Sigmoid colon (tissue), 4 donors: ENCODE measurements at regions not wholly inside any gene's neighbourhood (a gene's known extent, or its start where the extent isn't known, plus 50 kb on each side); places are given as distances from the start of the nearest gene placed in this dataset.

ENCODE experiments used
- EP300 ChIP-seq, 4 donors: sonication (generic); formaldehyde crosslinking; IDR thresholded peaks; one replicate each; pipeline ENCODE4 v1.6.1; 2017; ENCODE audit warnings: antibody characterized with exemption in 4 of 4
- POLR2AphosphoS5 ChIP-seq, 4 donors: sonication (generic); formaldehyde crosslinking; IDR thresholded peaks; one replicate each; pipeline ENCODE4 v1.6.1; 2017; ENCODE audit warnings: antibody characterized with exemption in 4 of 4
- TF ChIP-seq, protein P1 (sequence below), 4 experiments: fragments of 450-650 bp in 3 of 4; fragments of 200-600 bp in 1 of 4; IDR thresholded peaks; one replicate each; pipeline ENCODE4 v1.5.1; 2016 to 2019; ENCODE audit warnings: antibody characterized with exemption in 4 of 4, mild to moderate bottlenecking in 3 of 4, moderate library complexity in 2 of 4

DNA sequence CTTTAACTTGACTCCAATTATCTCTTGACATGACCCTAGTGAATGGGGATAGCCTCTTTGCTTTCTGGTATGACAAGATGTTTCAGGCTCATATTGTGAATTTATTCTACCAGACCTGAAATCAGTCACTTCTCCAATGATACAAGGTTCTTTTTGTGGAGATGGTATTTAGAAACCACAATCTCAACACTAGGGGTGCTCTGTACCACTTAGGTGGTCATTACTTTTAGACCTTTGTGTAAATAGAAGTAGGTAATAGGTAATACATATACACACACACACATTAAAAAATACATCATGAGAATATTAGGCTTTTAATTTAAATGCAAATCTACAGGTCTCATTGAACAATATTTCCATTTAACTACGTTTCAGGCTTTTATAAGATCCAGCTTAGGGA is 199.0 kb upstream of the RHOBTB1 start:
- TF ChIP-seq POLR2AphosphoS5 (IDR thresholded peaks at IDR 0.05) (no peak), EP300 (IDR thresholded peaks at IDR 0.05) (no peak)
- TF ChIP-seq, protein P1, sequence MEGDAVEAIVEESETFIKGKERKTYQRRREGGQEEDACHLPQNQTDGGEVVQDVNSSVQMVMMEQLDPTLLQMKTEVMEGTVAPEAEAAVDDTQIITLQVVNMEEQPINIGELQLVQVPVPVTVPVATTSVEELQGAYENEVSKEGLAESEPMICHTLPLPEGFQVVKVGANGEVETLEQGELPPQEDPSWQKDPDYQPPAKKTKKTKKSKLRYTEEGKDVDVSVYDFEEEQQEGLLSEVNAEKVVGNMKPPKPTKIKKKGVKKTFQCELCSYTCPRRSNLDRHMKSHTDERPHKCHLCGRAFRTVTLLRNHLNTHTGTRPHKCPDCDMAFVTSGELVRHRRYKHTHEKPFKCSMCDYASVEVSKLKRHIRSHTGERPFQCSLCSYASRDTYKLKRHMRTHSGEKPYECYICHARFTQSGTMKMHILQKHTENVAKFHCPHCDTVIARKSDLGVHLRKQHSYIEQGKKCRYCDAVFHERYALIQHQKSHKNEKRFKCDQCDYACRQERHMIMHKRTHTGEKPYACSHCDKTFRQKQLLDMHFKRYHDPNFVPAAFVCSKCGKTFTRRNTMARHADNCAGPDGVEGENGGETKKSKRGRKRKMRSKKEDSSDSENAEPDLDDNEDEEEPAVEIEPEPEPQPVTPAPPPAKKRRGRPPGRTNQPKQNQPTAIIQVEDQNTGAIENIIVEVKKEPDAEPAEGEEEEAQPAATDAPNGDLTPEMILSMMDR (IDR thresholded peaks at IDR 0.05) = no peak
